ENCODE measurements at regions not wholly inside any gene's neighbourhood (a gene's known extent, or its start where the extent isn't known, plus 50 kb on each side); places are given as distances from the start of the nearest gene placed in this dataset.

GRCh38 chr5:174839196-174839595 is 114.8 kb downstream of the MSX2 start:
- intact Hi-C loops (cut with DNase I): no loop called here

GRCh38 chr5:174837919-174838902 is 113.8 kb downstream of the MSX2 start:
- TF ChIP-seq CTCF (IDR thresholded peaks at IDR 0.05) (peak in 2 of 6 experiments; percentile 13 to 15), POLR2A (IDR thresholded peaks at IDR 0.05) (no peak)
- H3K27ac ChIP-seq: no peak overlapping the region
- no peak overlapping the region for H3K4me3 ChIP-seq
- H3K9me3 ChIP-seq (replicated peaks in 1 of 3): no peaks in the 10 kb centered on the region
- intact Hi-C loops (cut with DNase I): no loop called here
- 24 to 34% (median 32%) methylated on average over 8 of the region's 8 CpGs for whole genome bisulfite sequencing, 4 donors
- no peaks in the 10 kb centered on the region for H3K4me1 ChIP-seq (replicated peaks in 1 of 2)
- H3K36me3 ChIP-seq (replicated peaks in 1 of 2): no peaks in the 10 kb centered on the region
- H3K27me3 ChIP-seq: no peaks in the 10 kb centered on the region
- DNase-seq: peak in 4 of 7 donors; percentile 10 to 26 (median 21)

More at GRCh38 chr5:174839196-174839595, 114.8 kb downstream of the MSX2 start:
- TF ChIP-seq POLR2A (IDR thresholded peaks at IDR 0.05) (no peak), CTCF (IDR thresholded peaks at IDR 0.05) (no peak)
- H3K9me3 ChIP-seq (replicated peaks in 1 of 3): no peaks in the 10 kb centered on the region
- no peak overlapping the region for H3K4me3 ChIP-seq
- H3K27ac ChIP-seq: no peak overlapping the region
- WGBS, 4 donors: 71 to 86% (median 85%) methylated on average over 1 of the region's 1 CpG; no CpG with 5 or more reads in 1 of the 4 donors
- no peak for DNase-seq
- no peaks in the 10 kb centered on the region for H3K27me3 ChIP-seq
- H3K4me1 ChIP-seq (replicated peaks in 1 of 2): no peaks in the 10 kb centered on the region
- H3K36me3 ChIP-seq (replicated peaks in 1 of 2): no peaks in the 10 kb centered on the region

GRCh38 chr5:174834081-174834480 is 109.7 kb downstream of the MSX2 start:
- H3K9me3 ChIP-seq (replicated peaks in 1 of 3): no peaks in the 10 kb centered on the region
- H3K27ac ChIP-seq: no peak overlapping the region
- no peak for DNase-seq
- intact Hi-C loops (cut with DNase I): no loop called here
- no peaks in the 10 kb centered on the region for H3K27me3 ChIP-seq
- no peaks in the 10 kb centered on the region for H3K36me3 ChIP-seq (replicated peaks in 1 of 2)
- H3K4me1 ChIP-seq (replicated peaks in 1 of 2): no peaks in the 10 kb centered on the region
- no peak overlapping the region for H3K4me3 ChIP-seq
- TF ChIP-seq POLR2A (IDR thresholded peaks at IDR 0.05) (no peak), CTCF (IDR thresholded peaks at IDR 0.05) (no peak)
- WGBS, 4 donors: 68 to 75% (median 71%) methylated on average over 5 of the region's 5 CpGs

GRCh38 chr5:174832811-174833210 is 108.4 kb downstream of the MSX2 start:
- no peaks in the 10 kb centered on the region for H3K27me3 ChIP-seq
- WGBS, 4 donors: 48 to 73% (median 59%) methylated on average over 2 of the region's 2 CpGs
- H3K27ac ChIP-seq: no peak overlapping the region
- no peaks in the 10 kb centered on the region for H3K36me3 ChIP-seq (replicated peaks in 1 of 2)
- H3K4me1 ChIP-seq (replicated peaks in 1 of 2): no peaks in the 10 kb centered on the region
- TF ChIP-seq CTCF (IDR thresholded peaks at IDR 0.05) (no peak), POLR2A (IDR thresholded peaks at IDR 0.05) (no peak)
- DNase-seq: no peak
- H3K9me3 ChIP-seq (replicated peaks in 1 of 3): no peaks in the 10 kb centered on the region
- intact Hi-C loops (cut with DNase I): no loop called here
- H3K4me3 ChIP-seq: no peak overlapping the region
